A673 (cell line): ENCODE measurements at regions not wholly inside any gene's neighbourhood (a gene's known extent, or its start where the extent isn't known, plus 50 kb on each side); places are given as distances from the start of the nearest gene placed in this dataset.

Experiments used
- EZH2 ChIP-seq: fragments of 200-600 bp; sonication (generic); IDR thresholded peaks from 2 replicates; pipeline ENCODE4 v1.6.1; 2017; ENCODE audit warnings: borderline replicate concordance, low read depth, mild to moderate bottlenecking, mixed read lengths, antibody characterized with exemption, low read length; ENCODE audit not compliant: poor library complexity, severe bottlenecking
- TF ChIP-seq, protein P1 (sequence below): fragments of 300-800, 200-600 bp; sonication (generic); conservative IDR thresholded peaks from 2 replicates; pipeline ENCODE4 v1.5.1; 2017; ENCODE audit warnings: low read depth, mild to moderate bottlenecking, antibody characterized with exemption, low read length, moderate library complexity, mixed read lengths

DNA sequence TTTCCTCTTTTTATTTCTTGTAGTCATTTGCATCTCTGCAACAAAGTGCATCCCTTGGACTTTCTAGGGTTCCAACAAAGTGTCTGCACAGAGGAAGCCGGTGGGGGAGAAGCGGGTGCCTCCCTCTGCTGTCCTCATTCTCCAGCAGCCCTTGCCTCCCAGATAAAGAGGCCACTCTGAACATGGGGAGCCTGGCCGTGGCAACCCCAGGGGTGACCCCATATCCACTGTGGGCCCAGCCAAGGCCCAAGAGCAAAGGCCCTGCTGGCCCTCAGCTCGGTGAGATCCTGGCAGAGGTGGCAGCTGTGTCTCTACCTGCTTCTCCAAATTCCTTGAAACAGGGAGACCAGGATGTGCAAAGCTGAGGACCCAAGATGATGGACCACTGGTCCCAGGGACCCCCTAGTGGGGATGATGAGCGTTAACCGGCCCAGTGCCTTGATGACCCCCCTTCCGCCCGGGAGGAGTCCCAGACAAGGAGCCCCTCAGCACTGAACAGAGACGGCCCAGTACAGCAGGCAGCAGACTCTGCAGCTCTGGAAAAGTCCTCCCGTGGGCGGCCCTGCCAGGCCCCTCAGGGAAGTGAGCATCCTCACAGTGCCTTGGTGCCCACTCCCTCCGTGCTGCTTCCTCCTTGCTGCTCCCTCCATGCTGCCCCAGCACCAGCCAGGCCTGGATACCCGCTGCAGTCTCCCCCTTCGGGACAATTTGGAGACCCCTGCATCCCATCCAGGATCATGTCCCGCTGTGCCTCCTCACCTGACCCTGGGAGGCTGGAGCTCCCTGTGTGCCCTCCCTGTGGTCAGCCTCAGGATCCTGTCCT lies 62.5 kb downstream of the MRPL36 start:
- TF ChIP-seq EZH2: no peak
- TF ChIP-seq, protein P1, sequence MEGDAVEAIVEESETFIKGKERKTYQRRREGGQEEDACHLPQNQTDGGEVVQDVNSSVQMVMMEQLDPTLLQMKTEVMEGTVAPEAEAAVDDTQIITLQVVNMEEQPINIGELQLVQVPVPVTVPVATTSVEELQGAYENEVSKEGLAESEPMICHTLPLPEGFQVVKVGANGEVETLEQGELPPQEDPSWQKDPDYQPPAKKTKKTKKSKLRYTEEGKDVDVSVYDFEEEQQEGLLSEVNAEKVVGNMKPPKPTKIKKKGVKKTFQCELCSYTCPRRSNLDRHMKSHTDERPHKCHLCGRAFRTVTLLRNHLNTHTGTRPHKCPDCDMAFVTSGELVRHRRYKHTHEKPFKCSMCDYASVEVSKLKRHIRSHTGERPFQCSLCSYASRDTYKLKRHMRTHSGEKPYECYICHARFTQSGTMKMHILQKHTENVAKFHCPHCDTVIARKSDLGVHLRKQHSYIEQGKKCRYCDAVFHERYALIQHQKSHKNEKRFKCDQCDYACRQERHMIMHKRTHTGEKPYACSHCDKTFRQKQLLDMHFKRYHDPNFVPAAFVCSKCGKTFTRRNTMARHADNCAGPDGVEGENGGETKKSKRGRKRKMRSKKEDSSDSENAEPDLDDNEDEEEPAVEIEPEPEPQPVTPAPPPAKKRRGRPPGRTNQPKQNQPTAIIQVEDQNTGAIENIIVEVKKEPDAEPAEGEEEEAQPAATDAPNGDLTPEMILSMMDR: no peak
